ENCODE measurements at regions not wholly inside any gene's neighbourhood (a gene's known extent, or its start where the extent isn't known, plus 50 kb on each side); places are given as distances from the start of the nearest gene placed in this dataset.

- TF ChIP-seq POLR2A (IDR thresholded peaks at IDR 0.05): no peak
- TF ChIP-seq CTCF (IDR thresholded peaks at IDR 0.05): no peak
These were observed 87.2 kb downstream of the HIF1AN start for GRCh38 chr10:100622946-100623345.
